Hepatocyte (in vitro differentiated cells): ENCODE measurements at regions not wholly inside any gene's neighbourhood (a gene's known extent, or its start where the extent isn't known, plus 50 kb on each side); places are given as distances from the start of the nearest gene placed in this dataset.
A peak's percentile ranks its signal among the peaks of the same experiment; 100 is the strongest.
"Not testable (repeated sequence)": the region's sequence is repeated elsewhere in the genome, so short reads cannot be mapped to it uniquely, and the experiment has no call there.

Experiments used
- DNase-seq: peaks from one replicate; pipeline ENCODE4 v3.0.0-alpha.2; 2016; ENCODE audit warnings: low spot score
- H2AFZ ChIP-seq: fragments of 200-600 bp; sonication (generic); 2 replicates; pipeline ENCODE4 v1.6.0; 2016; ENCODE audit warnings: antibody characterized with exemption, mild to moderate bottlenecking
- H3K27ac ChIP-seq: fragments of 200-600 bp; sonication (generic); 2 replicates; pipeline ENCODE4 v1.5.1; 2016; ENCODE audit warnings: mild to moderate bottlenecking
- H3K27me3 ChIP-seq: fragments of 200-600 bp; sonication (generic); 2 replicates; pipeline ENCODE4 v1.6.1; 2016
- H3K36me3 ChIP-seq: fragments of 200-600 bp; sonication (generic); replicated peaks from 2 replicates; pipeline ENCODE4 v1.5.1; 2016; ENCODE audit warnings: low read depth; ENCODE audit not compliant: insufficient read depth
- H3K4me1 ChIP-seq: fragments of 200-600 bp; sonication (generic); 2 replicates; pipeline ENCODE4 v1.5.1; 2016; ENCODE audit warnings: mild to moderate bottlenecking, moderate library complexity; ENCODE audit not compliant: insufficient read depth
- H3K4me2 ChIP-seq: fragments of 200-600 bp; sonication (generic); 2 replicates; pipeline ENCODE4 v1.6.0; 2016
- H3K4me3 ChIP-seq: fragments of 200-600 bp; sonication (generic); 2 replicates; pipeline ENCODE4 v1.5.1; 2016; ENCODE audit warnings: mild to moderate bottlenecking
- H3K79me2 ChIP-seq: fragments of 200-600 bp; sonication (generic); 2 replicates; pipeline ENCODE4 v1.6.0; 2017; ENCODE audit warnings: mild to moderate bottlenecking
- H3K9me2 ChIP-seq: fragments of 200-600 bp; sonication (generic); replicated peaks from 2 replicates; pipeline ENCODE4 v1.6.0; 2017; ENCODE audit warnings: mild to moderate bottlenecking; ENCODE audit not compliant: insufficient read depth
- H3K9me3 ChIP-seq: fragments of 200-600 bp; sonication (generic); 2 replicates; pipeline ENCODE4 v1.5.1; 2016; ENCODE audit warnings: low read depth, mild to moderate bottlenecking
- H4K20me1 ChIP-seq: fragments of 200-600 bp; sonication (generic); 2 replicates; pipeline ENCODE4 v1.6.0; 2016; ENCODE audit warnings: mild to moderate bottlenecking; ENCODE audit not compliant: insufficient read depth, poor library complexity, severe bottlenecking
- EZH2 ChIP-seq: fragments of 200-600 bp; sonication (generic); IDR thresholded peaks from 2 replicates; pipeline ENCODE4 v1.6.1; 2016; ENCODE audit warnings: antibody characterized with exemption, mild to moderate bottlenecking, borderline replicate concordance
- EZH2phosphoT487 ChIP-seq: fragments of 200-600 bp; sonication (generic); IDR thresholded peaks from one replicate; pipeline ENCODE4 v1.6.1; 2018; ENCODE audit warnings: antibody characterized with exemption, mild to moderate bottlenecking, low read depth, moderate library complexity; ENCODE audit not compliant: unreplicated experiment, severe bottlenecking
- WGBS: methylation state at CpG from one replicate; pipeline ENCODE4 v1.1.6; 2016; ENCODE audit warnings: low lambda C conversion rate; ENCODE audit errors: missing lambda C conversion rate; 5-methylcytosine and 5-hydroxymethylcytosine counted together
- TF ChIP-seq, protein P1 (sequence below): fragments of 200-600 bp; sonication (generic); IDR thresholded peaks from 2 replicates; pipeline ENCODE4 v1.5.1; 2016; ENCODE audit warnings: antibody characterized with exemption, mild to moderate bottlenecking; ENCODE audit not compliant: poor library complexity

DNA sequence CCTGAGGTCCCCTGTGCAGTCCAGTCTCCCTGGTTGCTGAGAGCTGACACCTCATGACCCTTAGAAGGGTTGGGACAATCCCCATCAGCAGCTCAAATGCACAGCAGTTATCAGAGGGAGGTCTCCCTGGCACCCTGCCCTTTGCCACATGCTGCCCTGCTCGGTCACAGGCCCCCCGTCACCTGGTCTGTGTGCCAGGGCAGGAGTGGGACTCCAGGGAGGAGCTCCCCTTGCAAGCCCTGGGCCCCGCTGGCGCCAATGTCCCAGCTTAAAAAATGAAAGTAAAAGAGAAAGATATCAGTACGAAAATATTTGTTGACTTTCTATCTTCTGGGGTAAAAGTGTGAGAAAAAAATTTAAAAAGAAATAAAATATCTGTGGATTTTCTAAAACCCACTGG is 68.1 kb upstream of the SLC22A16 start:
- Histone ChIP-seq H3K36me3 (no peaks in the 10 kb centered on the region), H2AFZ (no peak overlapping the region), H3K27ac (no peak overlapping the region), H3K4me2 (no peak overlapping the region), H4K20me1 (no peaks in the 10 kb centered on the region), H3K9me3 (no peaks in the 10 kb centered on the region), H3K4me3 (no peak overlapping the region), H3K27me3 (no peaks in the 10 kb centered on the region), H3K79me2 (no peaks in the 10 kb centered on the region), H3K4me1 (peaks cover 18% of the 10 kb centered on the region), H3K9me2 (no peaks in the 10 kb centered on the region)
- DNase-seq: no peak
- 95% methylated on average over 5 of the region's 5 CpGs for WGBS
- TF ChIP-seq EZH2phosphoT487: no peak
- TF ChIP-seq EZH2: no peak
- TF ChIP-seq, protein P1, sequence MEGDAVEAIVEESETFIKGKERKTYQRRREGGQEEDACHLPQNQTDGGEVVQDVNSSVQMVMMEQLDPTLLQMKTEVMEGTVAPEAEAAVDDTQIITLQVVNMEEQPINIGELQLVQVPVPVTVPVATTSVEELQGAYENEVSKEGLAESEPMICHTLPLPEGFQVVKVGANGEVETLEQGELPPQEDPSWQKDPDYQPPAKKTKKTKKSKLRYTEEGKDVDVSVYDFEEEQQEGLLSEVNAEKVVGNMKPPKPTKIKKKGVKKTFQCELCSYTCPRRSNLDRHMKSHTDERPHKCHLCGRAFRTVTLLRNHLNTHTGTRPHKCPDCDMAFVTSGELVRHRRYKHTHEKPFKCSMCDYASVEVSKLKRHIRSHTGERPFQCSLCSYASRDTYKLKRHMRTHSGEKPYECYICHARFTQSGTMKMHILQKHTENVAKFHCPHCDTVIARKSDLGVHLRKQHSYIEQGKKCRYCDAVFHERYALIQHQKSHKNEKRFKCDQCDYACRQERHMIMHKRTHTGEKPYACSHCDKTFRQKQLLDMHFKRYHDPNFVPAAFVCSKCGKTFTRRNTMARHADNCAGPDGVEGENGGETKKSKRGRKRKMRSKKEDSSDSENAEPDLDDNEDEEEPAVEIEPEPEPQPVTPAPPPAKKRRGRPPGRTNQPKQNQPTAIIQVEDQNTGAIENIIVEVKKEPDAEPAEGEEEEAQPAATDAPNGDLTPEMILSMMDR: no peak

DNA sequence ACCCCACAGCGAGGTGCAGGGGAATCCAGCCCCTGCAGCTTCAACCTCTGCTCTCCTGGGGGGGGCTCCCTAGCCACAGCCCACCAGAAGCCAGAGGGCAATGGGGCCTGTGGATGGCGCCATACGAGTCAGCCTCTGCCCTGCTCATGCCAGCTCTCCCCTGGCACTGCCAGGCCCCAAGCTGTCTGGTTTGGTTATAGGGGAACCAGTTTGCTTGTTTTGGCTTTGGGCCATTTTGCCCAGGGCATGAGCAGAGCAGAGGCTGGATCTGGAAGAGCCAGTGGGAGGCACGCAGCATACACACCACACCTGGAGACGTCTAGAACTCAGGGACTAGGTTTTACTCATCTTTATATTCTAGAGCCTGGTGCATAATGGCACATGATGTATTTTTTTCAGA is 66.7 kb upstream of the SLC22A16 start:
- no peak for DNase-seq
- 94% methylated on average over 5 of the region's 5 CpGs for WGBS

DNA sequence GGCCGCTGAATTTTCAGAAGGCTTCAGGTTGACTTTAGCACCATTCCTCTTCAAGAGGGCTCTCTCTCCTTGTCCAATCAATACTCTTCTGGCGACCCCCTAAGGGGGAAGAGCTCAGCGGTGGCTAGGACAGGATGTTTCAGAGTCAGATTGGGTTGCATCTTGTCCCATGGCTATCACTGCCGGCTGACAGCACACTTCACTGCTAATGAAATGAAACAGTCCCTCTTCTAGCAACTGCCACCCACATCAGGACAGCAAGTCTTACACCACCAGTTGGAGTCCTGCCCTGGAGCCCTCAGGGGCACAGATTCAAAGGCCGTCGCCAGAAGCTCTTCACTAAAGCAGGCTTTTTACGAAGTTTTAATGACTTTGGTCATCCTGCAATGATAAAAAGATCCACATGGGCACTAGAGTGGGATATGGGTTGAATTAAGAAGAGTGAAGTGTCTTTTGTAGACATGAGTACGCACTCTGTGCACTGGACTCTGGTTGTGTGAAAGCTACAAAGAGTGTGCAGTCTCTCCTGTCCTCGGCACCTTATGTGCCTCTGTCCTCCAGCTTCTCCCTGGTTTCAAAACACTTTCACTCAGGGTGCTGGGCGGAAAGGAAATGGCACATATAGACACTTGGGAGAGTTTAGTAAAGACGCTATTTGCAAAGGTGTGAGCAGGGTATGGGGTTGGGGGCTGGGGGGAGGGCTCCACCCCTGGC is 66.1 kb upstream of the SLC22A16 start:
- H3K36me3 ChIP-seq: no peaks in the 10 kb centered on the region
- DNase-seq: no peak
- no peak overlapping the region for H2AFZ ChIP-seq
- peak overlapping the region; percentile 49 for H3K4me2 ChIP-seq
- H3K9me3 ChIP-seq: no peaks in the 10 kb centered on the region
- H3K4me3 ChIP-seq: no peak overlapping the region
- peaks cover 18% of the 10 kb centered on the region for H3K4me1 ChIP-seq
- no peak for TF ChIP-seq EZH2phosphoT487
- TF ChIP-seq EZH2: no peak
- TF ChIP-seq, protein P1: no peak
- no peaks in the 10 kb centered on the region for H3K9me2 ChIP-seq
- H3K79me2 ChIP-seq: no peaks in the 10 kb centered on the region
- H3K27me3 ChIP-seq: no peaks in the 10 kb centered on the region
- 52% methylated on average over 11 of the region's 11 CpGs for WGBS
- peak overlapping the region; percentile 54 for H3K27ac ChIP-seq
- H4K20me1 ChIP-seq: no peaks in the 10 kb centered on the region

More for the DNA sequence above, 66.7 kb upstream of the SLC22A16 start:
- Histone ChIP-seq H3K9me2 (no peaks in the 10 kb centered on the region), H3K4me3 (no peak overlapping the region), H2AFZ (no peak overlapping the region), H3K9me3 (no peaks in the 10 kb centered on the region), H3K79me2 (no peaks in the 10 kb centered on the region), H4K20me1 (no peaks in the 10 kb centered on the region), H3K36me3 (no peaks in the 10 kb centered on the region), H3K27me3 (no peaks in the 10 kb centered on the region), H3K4me2 (peak overlapping the region; percentile 49), H3K4me1 (peaks cover 18% of the 10 kb centered on the region), H3K27ac (no peak overlapping the region)
- TF ChIP-seq EZH2: no peak
- TF ChIP-seq EZH2phosphoT487: no peak

DNA sequence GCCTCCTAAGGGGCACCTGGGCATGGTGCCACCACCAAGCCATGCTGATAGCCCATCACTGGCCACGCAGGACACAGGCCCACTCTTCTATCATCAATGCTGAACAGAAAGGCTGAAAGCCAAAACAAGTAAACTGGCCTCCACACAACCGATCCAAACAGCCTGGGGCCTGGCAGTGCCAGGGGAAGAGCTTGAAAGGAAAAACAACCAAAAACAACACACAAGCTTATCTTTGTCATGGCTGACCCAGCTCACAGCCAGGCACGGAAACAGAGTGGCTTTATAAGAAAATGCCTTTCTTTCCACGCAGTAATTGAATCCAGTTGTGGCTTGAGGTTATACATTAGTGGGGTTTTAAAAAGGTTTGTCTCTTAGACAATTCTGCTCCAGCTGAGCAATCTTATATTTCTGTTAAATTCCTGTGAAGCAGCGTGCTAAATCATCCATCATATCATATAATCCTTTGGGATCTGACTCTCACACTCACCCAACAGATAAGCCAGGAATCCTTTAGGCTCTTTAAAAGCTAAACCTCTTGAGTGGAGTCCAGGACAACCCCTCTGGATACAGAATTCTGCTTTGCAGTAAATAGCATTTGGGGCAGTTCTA is 65.4 kb upstream of the SLC22A16 start:
- TF ChIP-seq EZH2phosphoT487 (no peak), EZH2 (no peak)
- TF ChIP-seq, protein P1: no peak
- no peak for DNase-seq
- H4K20me1 ChIP-seq: no peaks in the 10 kb centered on the region
- 58% methylated on average over 5 of the region's 5 CpGs for WGBS
- H3K36me3 ChIP-seq: no peaks in the 10 kb centered on the region
- peak overlapping the region; percentile 49 for H3K4me2 ChIP-seq
- H3K4me1 ChIP-seq: peaks cover 22% of the 10 kb centered on the region
- H3K27ac ChIP-seq: peak overlapping the region; percentile 54
- no peak overlapping the region for H2AFZ ChIP-seq
- no peaks in the 10 kb centered on the region for H3K27me3 ChIP-seq
- H3K79me2 ChIP-seq: no peaks in the 10 kb centered on the region
- no peak overlapping the region for H3K4me3 ChIP-seq
- no peaks in the 10 kb centered on the region for H3K9me3 ChIP-seq
- H3K9me2 ChIP-seq: no peaks in the 10 kb centered on the region

DNA sequence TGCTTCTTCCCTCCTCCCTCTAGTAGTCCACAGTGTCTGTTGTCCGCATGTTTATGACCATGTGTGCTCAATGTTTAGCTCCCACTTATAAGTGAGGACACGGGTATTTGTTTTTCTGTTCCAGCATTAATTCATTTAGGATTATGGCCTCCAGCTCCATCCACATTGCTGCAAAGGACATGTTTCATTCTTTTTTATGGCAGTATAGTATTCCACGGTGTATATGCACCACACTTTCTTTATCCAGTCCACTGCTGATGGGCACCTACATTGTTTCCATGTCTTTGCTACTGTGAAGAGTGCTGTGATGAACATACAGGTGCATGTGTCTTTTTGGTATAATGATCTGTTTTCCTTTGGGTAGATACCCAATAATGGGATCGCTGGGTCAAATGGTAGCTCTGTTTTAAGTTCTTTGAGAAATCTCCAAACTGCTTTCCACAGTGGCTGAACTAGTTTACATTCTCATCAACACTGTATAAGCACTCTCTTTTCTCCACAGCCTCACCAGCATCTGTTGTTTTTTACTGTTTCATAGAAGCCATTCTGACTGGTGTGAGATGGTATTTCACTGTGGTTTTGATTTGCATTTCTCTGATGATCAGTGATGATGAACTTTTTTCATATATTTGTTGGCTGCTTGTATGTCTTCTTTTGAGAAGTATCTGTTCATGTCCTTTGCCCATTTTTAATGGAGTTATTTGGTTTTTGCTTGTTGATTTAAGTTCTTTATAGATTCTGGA is 63.0 kb upstream of the SLC22A16 start:
- H3K27me3 ChIP-seq, H3K4me3 ChIP-seq, H3K9me3 ChIP-seq, H4K20me1 ChIP-seq, H3K79me2 ChIP-seq, H3K36me3 ChIP-seq, H3K9me2 ChIP-seq, H3K27ac ChIP-seq, DNase-seq, H3K4me2 ChIP-seq, H2AFZ ChIP-seq: not testable (repeated sequence)
- peaks cover 28% of the 10 kb centered on the region for H3K4me1 ChIP-seq
- 97% methylated on average over 4 of the region's 4 CpGs for WGBS
